ENCODE measurements at regions not wholly inside any gene's neighbourhood (a gene's known extent, or its start where the extent isn't known, plus 50 kb on each side); places are given as distances from the start of the nearest gene placed in this dataset.

DNA sequence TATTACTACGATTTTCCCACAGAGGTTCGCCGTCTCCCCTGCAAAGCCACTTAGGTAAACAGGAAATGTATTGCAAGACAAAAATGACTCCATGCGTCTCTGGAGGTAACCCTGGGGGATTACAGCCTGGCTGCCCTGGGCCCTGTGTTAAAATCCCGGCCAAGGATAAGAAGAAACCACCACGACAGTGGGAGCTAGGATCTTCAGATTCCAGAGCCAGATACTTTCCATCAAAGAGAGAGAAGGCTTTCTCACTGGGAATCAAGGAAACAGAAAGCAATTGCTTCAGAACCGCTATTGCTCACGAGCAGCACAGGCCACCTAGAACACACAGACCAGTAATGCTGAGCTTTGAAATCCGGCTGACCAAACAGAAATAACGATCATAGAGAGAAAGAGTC, 97.9 kb upstream of the ZNF516 start:
- Histone ChIP-seq H2AK5ac (ENCODE audit: low read depth, low read length) (no peak overlapping the region), H3K79me1 (ENCODE audit: low read depth in 1 of 2, low read length in 2 of 2) (no peaks in the 10 kb centered on the region), H2BK120ac (ENCODE audit: low read depth, low read length) (peak overlapping the region; percentile 5; the same call in 1 of the 2 replicates), H3K56ac (ENCODE audit: extremely low read depth, insufficient read depth, low read length) (no peak overlapping the region), H2BK5ac (ENCODE audit: low read depth, low read length, poor library complexity, severe bottlenecking) (no peak overlapping the region), H3K4ac (ENCODE audit: low read depth, low read length) (no peak overlapping the region), H3K18ac (ENCODE audit: low read depth, low read length) (no peak overlapping the region), H3K9ac (ENCODE audit: low read depth, low read length) (peak overlapping the region; percentile 6), H2AK9ac (replicated peaks; ENCODE audit: low read depth, low read length, poor library complexity) (peak overlapping the region; percentile 5), H3K9me3 (ENCODE audit: control insufficient read depth, insufficient read depth, low read length) (no peaks in the 10 kb centered on the region), H3K4me2 (ENCODE audit: low read depth, low read length) (peak overlapping the region; percentile 57), H4K8ac (ENCODE audit: low read depth in 2 of 2, low read length in 2 of 2) (peak overlapping the region in 1 of 2 experiments; percentile 9; a peak in 1 of 4 replicates), H2BK20ac (ENCODE audit: low read depth, low read length) (peak overlapping the region; percentile 5; the same call in 1 of the 2 replicates), H4K91ac (ENCODE audit: insufficient read depth, low read depth, low read length) (no peak overlapping the region), H4K5ac (ENCODE audit: low read depth, low read length) (no peak overlapping the region), H3K27ac (ENCODE audit: insufficient read depth, low read length) (no peak overlapping the region), H3K27me3 (ENCODE audit: control insufficient read depth, insufficient read depth, low read length) (peaks cover 2% of the 10 kb centered on the region; the same call in 1 of the 2 replicates), H2AFZ (replicated peaks; ENCODE audit: low read length, poor library complexity) (peak overlapping the region; percentile 81), H3K4me3 (ENCODE audit: insufficient read depth, low read depth, low read length) (no peak overlapping the region; the same call in 1 of the 2 replicates), H2BK15ac (ENCODE audit: low read depth, low read length) (0 out of 3 replicates have a peak overlapping the region, but pooled peaks have one; percentile 28), H4K20me1 (ENCODE audit: insufficient read depth, low read length) (no peaks in the 10 kb centered on the region), H3K14ac (replicated peaks; ENCODE audit: low read depth, low read length) (no peak overlapping the region), H3K36me3 (ENCODE audit: control insufficient read depth, insufficient read depth, low read length) (no peaks in the 10 kb centered on the region), H3K4me1 (ENCODE audit: control insufficient read depth, insufficient read depth, low read length) (peaks cover 7% of the 10 kb centered on the region; the same call in 1 of the 2 replicates), H3K9me1 (ENCODE audit: insufficient read depth, low read length) (no peaks in the 10 kb centered on the region), H3K23ac (ENCODE audit: low read depth, low read length) (no peak overlapping the region)
- TF ChIP-seq SMC3 (IDR thresholded peaks at IDR 0.05; ENCODE audit: low read depth, low read length) (no peak), RFX5 (IDR thresholded peaks at IDR 0.05; ENCODE audit: low read depth, low read length) (no peak), NFE2L2 (IDR thresholded peaks at IDR 0.05; ENCODE audit: low read depth, low read length) (no peak)
- TF ChIP-seq, protein P1, sequence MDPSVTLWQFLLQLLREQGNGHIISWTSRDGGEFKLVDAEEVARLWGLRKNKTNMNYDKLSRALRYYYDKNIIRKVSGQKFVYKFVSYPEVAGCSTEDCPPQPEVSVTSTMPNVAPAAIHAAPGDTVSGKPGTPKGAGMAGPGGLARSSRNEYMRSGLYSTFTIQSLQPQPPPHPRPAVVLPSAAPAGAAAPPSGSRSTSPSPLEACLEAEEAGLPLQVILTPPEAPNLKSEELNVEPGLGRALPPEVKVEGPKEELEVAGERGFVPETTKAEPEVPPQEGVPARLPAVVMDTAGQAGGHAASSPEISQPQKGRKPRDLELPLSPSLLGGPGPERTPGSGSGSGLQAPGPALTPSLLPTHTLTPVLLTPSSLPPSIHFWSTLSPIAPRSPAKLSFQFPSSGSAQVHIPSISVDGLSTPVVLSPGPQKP (IDR thresholded peaks at IDR 0.05; ENCODE audit: borderline replicate concordance, low read depth, low read length), result no peak
- WGBS, 2 experiments (ENCODE audit: extremely low coverage in 2 of 2, insufficient read length in 1 of 2), result 33% methylated on average over 7 of the region's 10 CpGs; no CpG with 5 or more reads in 1 of the 2 experiments
- ChIA-PET POLR2A (ENCODE audit: unreplicated experiment) (no interaction called here), CTCF (no interaction called here)
- ATAC-seq (ENCODE audit: low read depth), result peak; percentile 61
- dilution Hi-C loops (cut with HindIII; ENCODE audit: low sequenced_read_pairs, unreplicated experiment) (no loop called here), in situ Hi-C loops (cut with MboI; ENCODE audit: low sequenced_read_pairs) (no loop called here), intact Hi-C loops (cut with micrococcal nuclease) (no loop called here)
- BruUV-seq (replicated peaks), result no TSS peak
- peak; percentile 37 for DNase-seq

Data from IMR-90 (cell line).